DND-41 (cell line): ENCODE measurements at regions not wholly inside any gene's neighbourhood (a gene's known extent, or its start where the extent isn't known, plus 50 kb on each side); places are given as distances from the start of the nearest gene placed in this dataset.
"Not testable (repeated sequence)": the region's sequence is repeated elsewhere in the genome, so short reads cannot be mapped to it uniquely, and the experiment has no call there.

Source experiments
- EZH2 ChIP-seq: IDR thresholded peaks from 3 replicates; pipeline ENCODE4 v1.6.1; 2012; ENCODE audit warnings: borderline replicate concordance, low read depth, mild to moderate bottlenecking, moderate library complexity, low read length, inconsistent platforms; ENCODE audit not compliant: severe bottlenecking
- TF ChIP-seq, protein P1 (sequence below): IDR thresholded peaks from 2 replicates; pipeline ENCODE4 v1.5.1; 2012; ENCODE audit warnings: borderline replicate concordance, low read length, moderate library complexity, mild to moderate bottlenecking; ENCODE audit not compliant: poor library complexity, severe bottlenecking; ENCODE audit errors: extremely low read depth

DNA sequence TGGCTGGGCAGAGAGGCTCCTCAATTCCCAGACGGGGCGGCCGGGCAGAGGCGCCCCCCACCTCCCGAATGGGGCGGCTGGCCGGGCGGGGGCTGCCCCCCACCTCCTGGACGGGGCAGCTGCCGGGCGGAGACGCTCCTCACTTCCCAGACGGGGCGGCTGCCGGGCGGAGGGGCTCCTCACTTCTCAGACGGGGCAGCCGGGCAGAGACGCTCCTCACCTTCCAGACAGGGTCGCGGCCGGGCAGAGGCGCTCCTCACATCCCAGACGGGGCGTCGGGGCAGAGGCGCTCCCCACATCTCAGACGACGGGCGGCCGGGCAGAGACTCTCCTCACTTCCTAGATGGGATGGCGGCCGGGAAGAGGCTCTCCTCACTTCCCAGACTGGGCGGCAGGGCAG lies 214.1 kb downstream of the SOX2 start:
- TF ChIP-seq EZH2, result not testable (repeated sequence)
- TF ChIP-seq, protein P1, sequence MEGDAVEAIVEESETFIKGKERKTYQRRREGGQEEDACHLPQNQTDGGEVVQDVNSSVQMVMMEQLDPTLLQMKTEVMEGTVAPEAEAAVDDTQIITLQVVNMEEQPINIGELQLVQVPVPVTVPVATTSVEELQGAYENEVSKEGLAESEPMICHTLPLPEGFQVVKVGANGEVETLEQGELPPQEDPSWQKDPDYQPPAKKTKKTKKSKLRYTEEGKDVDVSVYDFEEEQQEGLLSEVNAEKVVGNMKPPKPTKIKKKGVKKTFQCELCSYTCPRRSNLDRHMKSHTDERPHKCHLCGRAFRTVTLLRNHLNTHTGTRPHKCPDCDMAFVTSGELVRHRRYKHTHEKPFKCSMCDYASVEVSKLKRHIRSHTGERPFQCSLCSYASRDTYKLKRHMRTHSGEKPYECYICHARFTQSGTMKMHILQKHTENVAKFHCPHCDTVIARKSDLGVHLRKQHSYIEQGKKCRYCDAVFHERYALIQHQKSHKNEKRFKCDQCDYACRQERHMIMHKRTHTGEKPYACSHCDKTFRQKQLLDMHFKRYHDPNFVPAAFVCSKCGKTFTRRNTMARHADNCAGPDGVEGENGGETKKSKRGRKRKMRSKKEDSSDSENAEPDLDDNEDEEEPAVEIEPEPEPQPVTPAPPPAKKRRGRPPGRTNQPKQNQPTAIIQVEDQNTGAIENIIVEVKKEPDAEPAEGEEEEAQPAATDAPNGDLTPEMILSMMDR, result not testable (repeated sequence)
